ENCODE measurements at regions not wholly inside any gene's neighbourhood (a gene's known extent, or its start where the extent isn't known, plus 50 kb on each side); places are given as distances from the start of the nearest gene placed in this dataset.

DNA sequence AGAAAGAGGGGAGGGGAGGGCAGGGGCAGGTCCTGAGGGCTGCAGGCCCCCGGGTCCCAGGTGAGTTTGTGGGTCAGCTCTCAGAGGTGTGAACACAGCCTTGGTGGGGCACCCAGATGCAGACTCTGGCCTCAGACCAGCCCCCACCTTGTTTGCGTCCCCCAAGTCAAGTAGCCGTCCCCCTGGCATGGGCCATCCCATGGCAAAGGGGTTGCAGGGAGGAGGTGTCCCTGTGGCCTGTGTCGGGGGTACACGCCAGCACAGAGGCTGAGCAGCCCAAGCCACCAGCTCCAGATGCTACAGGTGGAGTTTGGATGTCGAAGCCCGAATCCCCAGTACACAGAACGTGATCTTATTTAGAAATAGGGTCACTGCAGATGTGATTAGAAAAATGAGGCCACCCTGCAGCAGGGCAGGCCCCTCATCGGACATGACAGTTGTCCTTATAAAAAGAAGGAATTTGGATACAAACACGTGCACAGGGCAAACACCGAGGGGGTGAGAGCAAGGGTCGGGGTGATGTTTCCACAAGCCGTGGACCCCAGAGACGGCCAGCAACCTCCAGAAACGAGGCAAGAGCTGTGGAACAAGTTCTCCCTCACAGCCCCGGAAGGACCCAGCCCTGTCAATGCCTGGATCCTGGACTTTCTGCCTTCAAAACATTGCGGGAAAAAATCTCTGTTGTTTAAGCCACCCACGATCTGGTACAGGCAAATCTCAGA is 141.2 kb upstream of the C14orf180 start:
- no peak overlapping the region for H3K27ac Mint-ChIP-seq
- TF ChIP-seq, protein P1, sequence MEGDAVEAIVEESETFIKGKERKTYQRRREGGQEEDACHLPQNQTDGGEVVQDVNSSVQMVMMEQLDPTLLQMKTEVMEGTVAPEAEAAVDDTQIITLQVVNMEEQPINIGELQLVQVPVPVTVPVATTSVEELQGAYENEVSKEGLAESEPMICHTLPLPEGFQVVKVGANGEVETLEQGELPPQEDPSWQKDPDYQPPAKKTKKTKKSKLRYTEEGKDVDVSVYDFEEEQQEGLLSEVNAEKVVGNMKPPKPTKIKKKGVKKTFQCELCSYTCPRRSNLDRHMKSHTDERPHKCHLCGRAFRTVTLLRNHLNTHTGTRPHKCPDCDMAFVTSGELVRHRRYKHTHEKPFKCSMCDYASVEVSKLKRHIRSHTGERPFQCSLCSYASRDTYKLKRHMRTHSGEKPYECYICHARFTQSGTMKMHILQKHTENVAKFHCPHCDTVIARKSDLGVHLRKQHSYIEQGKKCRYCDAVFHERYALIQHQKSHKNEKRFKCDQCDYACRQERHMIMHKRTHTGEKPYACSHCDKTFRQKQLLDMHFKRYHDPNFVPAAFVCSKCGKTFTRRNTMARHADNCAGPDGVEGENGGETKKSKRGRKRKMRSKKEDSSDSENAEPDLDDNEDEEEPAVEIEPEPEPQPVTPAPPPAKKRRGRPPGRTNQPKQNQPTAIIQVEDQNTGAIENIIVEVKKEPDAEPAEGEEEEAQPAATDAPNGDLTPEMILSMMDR (IDR thresholded peaks at IDR 0.05) = no peak
- DNase-seq = no peak
- H3K9me3 Mint-ChIP-seq = peaks cover 13% of the 10 kb centered on the region
- H3K4me1 Mint-ChIP-seq = peaks cover 11% of the 10 kb centered on the region
- H3K27me3 Mint-ChIP-seq (ENCODE audit: low read depth, poor library complexity) = peaks cover 18% of the 10 kb centered on the region
- no peak overlapping the region for H3K4me3 Mint-ChIP-seq
- peaks cover 5% of the 10 kb centered on the region for H3K36me3 Mint-ChIP-seq (ENCODE audit: low read depth)

DNA sequence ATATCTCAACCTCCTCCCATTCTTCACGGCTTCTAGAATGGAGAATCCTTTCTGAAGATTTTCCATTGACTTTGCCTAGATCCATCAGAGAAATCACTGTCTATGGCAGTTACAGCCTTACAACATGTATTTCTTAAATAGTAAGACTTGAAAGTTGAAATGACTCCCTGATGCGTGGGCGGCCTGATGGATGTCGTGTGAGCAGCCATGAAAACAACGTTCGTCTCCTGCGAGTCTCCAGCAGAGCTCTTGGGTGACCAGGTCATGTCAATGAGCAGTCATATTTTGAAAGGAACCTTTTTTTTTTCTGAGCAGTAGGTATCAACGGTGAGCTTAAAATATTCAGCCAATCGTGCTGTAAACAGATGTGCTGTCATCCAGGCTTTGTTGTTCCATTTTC is 139.9 kb upstream of the C14orf180 start:
- H3K4me3 Mint-ChIP-seq = no peak overlapping the region
- peaks cover 15% of the 10 kb centered on the region for H3K4me1 Mint-ChIP-seq

DNA sequence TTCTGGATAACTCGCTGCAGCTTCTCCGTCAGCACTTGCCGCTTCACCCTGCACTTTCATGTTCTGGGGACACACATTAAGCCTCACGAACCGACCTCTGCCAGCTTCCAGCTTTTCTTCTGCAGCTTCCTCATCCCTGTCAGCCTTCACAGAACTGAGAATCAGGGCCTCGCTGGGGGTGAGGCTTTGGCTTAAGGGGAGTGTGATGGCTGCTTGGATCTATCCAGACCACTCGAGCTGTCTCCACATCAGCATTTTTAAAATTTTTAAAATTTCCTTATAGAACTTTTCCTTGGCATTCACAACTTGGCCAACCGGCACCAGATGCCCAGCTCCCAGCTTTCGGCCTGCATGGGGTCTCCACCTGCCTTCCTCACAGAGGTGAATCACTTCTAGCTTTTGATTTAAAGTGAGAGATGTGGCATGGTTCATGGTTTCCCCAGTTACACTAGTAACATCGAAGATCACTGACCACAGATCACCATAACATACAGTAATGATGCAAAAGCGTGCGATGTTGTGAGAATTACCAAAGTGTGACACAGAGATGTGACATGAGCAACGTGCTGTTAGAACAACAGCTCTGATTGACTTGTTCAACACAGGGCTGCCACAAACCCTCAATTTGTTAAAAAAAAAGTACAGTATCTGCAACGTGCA is 139.1 kb upstream of the C14orf180 start:
- Mint-ChIP-seq H3K27me3 (ENCODE audit: low read depth, poor library complexity) (peaks cover 29% of the 10 kb centered on the region), H3K36me3 (ENCODE audit: low read depth) (peaks cover 5% of the 10 kb centered on the region), H3K27ac (no peak overlapping the region)

More for the DNA sequence above, 139.9 kb upstream of the C14orf180 start:
- TF ChIP-seq, protein P1 (IDR thresholded peaks at IDR 0.05) = no peak
- DNase-seq = no peak
- Mint-ChIP-seq H3K9me3 (peaks cover 13% of the 10 kb centered on the region), H3K27me3 (ENCODE audit: low read depth, poor library complexity) (peaks cover 21% of the 10 kb centered on the region), H3K27ac (no peak overlapping the region), H3K36me3 (ENCODE audit: low read depth) (peaks cover 5% of the 10 kb centered on the region)

DNA sequence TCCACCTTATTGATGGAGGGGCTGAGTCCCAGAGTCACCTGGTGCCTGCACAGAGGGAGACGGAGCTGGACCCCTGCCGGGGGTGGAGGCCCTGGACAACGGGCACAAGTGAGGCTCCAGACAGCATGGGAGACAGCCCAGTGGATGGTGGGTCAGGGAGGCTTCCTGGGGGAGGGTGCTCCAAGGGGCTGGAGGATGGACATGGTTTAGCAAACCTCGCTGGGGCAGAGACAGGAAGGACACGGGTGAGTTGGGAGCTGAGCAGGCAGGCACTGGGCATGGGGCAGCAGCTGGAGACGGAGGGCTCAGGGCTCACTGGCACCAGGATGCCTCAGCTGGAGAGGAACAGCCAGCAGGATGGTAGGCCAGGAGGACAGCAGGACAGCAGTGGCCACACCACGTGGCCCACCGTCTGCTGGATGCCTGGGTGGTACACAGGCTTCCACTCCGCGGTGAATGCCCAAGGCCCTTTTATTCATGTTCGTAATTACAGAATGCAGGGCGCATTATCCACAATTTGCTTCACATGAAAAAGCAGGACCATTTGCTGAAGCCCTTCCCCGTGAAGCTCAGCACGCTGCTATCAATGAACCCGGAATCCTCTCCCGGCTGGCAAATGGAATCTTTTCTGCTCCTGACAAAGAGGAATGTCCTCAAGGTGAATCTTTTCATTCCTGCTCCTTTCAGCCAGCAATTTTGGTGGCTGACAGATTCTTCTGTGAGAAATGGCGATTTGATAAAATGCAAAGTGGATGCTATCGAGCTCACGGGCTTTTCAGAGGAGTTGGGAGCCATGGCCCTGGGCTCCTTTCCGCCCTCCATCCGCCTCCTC is 138.1 kb upstream of the C14orf180 start:
- H3K27ac Mint-ChIP-seq = no peak overlapping the region
- peaks cover 5% of the 10 kb centered on the region for H3K36me3 Mint-ChIP-seq (ENCODE audit: low read depth)
- no peak for DNase-seq
- H3K9me3 Mint-ChIP-seq = peaks cover 13% of the 10 kb centered on the region
- H3K27me3 Mint-ChIP-seq (ENCODE audit: low read depth, poor library complexity) = peaks cover 30% of the 10 kb centered on the region
- TF ChIP-seq, protein P1 (IDR thresholded peaks at IDR 0.05) = no peak
- no peak overlapping the region for H3K4me3 Mint-ChIP-seq
- peaks cover 15% of the 10 kb centered on the region for H3K4me1 Mint-ChIP-seq

More for the DNA sequence above, 139.1 kb upstream of the C14orf180 start:
- H3K9me3 Mint-ChIP-seq = peaks cover 13% of the 10 kb centered on the region
- H3K4me1 Mint-ChIP-seq = peaks cover 15% of the 10 kb centered on the region
- DNase-seq = no peak
- no peak overlapping the region for H3K4me3 Mint-ChIP-seq
- TF ChIP-seq, protein P1 (IDR thresholded peaks at IDR 0.05) = no peak

DNA sequence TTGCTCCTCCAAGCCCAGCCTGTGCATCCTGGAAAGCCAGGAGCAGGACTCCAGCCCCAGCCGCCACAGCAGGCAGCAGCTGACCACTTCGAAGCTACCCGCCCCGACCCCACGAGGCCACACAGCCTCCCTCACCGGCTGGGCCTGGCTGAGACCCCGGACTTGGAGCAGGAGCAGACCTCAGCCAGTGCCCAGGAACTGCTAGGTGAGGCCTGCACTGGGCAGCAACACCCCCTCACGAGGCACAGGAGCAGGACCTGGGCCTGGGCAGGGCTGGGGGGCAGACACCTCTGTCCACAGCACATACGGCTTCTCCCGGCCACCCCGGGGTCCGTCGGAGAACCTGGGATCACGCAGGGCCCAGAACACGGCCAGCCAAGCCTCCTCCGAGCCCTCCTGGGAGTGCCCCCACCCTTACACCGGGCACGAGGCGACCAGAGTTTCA is 137.4 kb upstream of the C14orf180 start:
- TF ChIP-seq, protein P1 (IDR thresholded peaks at IDR 0.05) = no peak
- peaks cover 33% of the 10 kb centered on the region for H3K27me3 Mint-ChIP-seq (ENCODE audit: low read depth, poor library complexity)
- H3K9me3 Mint-ChIP-seq = peaks cover 13% of the 10 kb centered on the region
- H3K4me1 Mint-ChIP-seq = peaks cover 15% of the 10 kb centered on the region
- no peak overlapping the region for H3K27ac Mint-ChIP-seq
- no peak overlapping the region for H3K4me3 Mint-ChIP-seq
- peaks cover 5% of the 10 kb centered on the region for H3K36me3 Mint-ChIP-seq (ENCODE audit: low read depth)
- DNase-seq = no peak
